ENCODE measurements at regions not wholly inside any gene's neighbourhood (a gene's known extent, or its start where the extent isn't known, plus 50 kb on each side); places are given as distances from the start of the nearest gene placed in this dataset.

DNA sequence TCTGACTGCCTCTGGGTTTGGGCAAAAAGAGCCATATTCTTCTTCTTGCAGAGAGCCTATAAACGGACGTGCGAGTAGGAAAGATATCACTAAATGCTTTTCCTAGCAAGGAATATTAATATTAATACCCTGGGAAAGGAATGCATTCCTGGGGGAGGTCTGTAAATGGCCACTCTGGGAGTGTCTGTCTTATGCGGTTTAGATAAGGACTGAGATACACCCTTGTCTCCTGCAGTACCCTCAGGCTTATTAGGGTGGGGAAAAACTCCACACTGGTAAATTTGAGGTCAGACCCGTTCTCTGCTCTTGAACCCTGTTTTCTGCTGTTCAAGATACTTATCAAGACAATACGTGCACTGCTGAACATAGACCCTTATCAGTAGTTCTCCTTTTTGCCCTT lies 763.8 kb downstream of the SLITRK5 start:
- no peak for TF ChIP-seq YY1 (IDR thresholded peaks at IDR 0.05; ENCODE audit: insufficient read depth, insufficient read length)
- TF ChIP-seq SUZ12 (IDR thresholded peaks at IDR 0.05; ENCODE audit: extremely low read depth, insufficient read depth, insufficient read length), result no peak
- TF ChIP-seq ZNF274 (IDR thresholded peaks at IDR 0.05; ENCODE audit: low read depth, low read length), result no peak
